Liver (tissue), 8 donors: ENCODE measurements at regions not wholly inside any gene's neighbourhood (a gene's known extent, or its start where the extent isn't known, plus 50 kb on each side); places are given as distances from the start of the nearest gene placed in this dataset.
A peak's percentile ranks its signal among the peaks of the same experiment; 100 is the strongest.

Experiments used
- DNase-seq: peaks from one replicate; pipeline ENCODE4 v3.0.0-alpha.2; 2017; ENCODE audit warnings: low spot score
- H3K27ac ChIP-seq, 2 donors: one replicate each; pipeline ENCODE4 v1.7.0; 2013; ENCODE audit warnings: inconsistent platforms in 2 of 2, low read length in 2 of 2, control low read depth in 1 of 2, low read depth in 1 of 2, mild to moderate bottlenecking in 1 of 2
- H3K27me3 ChIP-seq, 4 donors: one replicate each; pipeline versions ENCODE4 v1.6.1 to v1.7.0; 2013; ENCODE audit warnings: low read length in 3 of 4, inconsistent platforms in 1 of 4, mild to moderate bottlenecking in 1 of 4, moderate library complexity in 1 of 4; ENCODE audit not compliant: control insufficient read depth in 4 of 4, insufficient read depth in 4 of 4
- H3K36me3 ChIP-seq, 4 donors: one replicate each; pipeline versions ENCODE4 v1.6.1 to v1.7.0; 2013; ENCODE audit warnings: low read length in 3 of 4, mild to moderate bottlenecking in 3 of 4, low read depth in 1 of 4, moderate library complexity in 1 of 4; ENCODE audit not compliant: control insufficient read depth in 4 of 4, insufficient read depth in 3 of 4
- H3K4me1 ChIP-seq, 4 donors: one replicate each; pipeline versions ENCODE4 v1.6.1 to v1.7.0; 2013; ENCODE audit warnings: low read length in 3 of 4, mild to moderate bottlenecking in 3 of 4, moderate library complexity in 1 of 4; ENCODE audit not compliant: control insufficient read depth in 4 of 4, insufficient read depth in 4 of 4
- H3K4me3 ChIP-seq, 3 donors: one replicate each; pipeline versions ENCODE4 v1.6.1 to v1.7.0; 2013; ENCODE audit warnings: low read length in 3 of 3, control low read depth in 1 of 3, low read depth in 1 of 3, mild to moderate bottlenecking in 1 of 3
- H3K9ac ChIP-seq, 2 donors: one replicate each; pipeline ENCODE4 v1.7.0; 2013; ENCODE audit warnings: low read length in 2 of 2, mild to moderate bottlenecking in 2 of 2, moderate library complexity in 2 of 2, control low read depth in 1 of 2, low read depth in 1 of 2
- H3K9me3 ChIP-seq, 4 donors: one replicate each; pipeline versions ENCODE4 v1.6.1 to v1.7.0; 2013; ENCODE audit warnings: low read length in 3 of 4; ENCODE audit not compliant: control insufficient read depth in 4 of 4
- ATF3 ChIP-seq: IDR thresholded peaks from 2 replicates; pipeline ENCODE4 v1.6.1; 2016; ENCODE audit warnings: antibody characterized with exemption
- CTCF ChIP-seq: fragments of 150-350 bp; IDR thresholded peaks from 2 replicates; pipeline ENCODE4 v1.5.1; 2017; ENCODE audit warnings: improper control_type of control experiment, low read depth, low read length; ENCODE audit not compliant: missing input control
- EGR1 ChIP-seq, 2 donors: IDR thresholded peaks; 2 replicates each; pipeline ENCODE4 v1.6.1; 2016 to 2018; ENCODE audit warnings: antibody characterized with exemption in 2 of 2, low read depth in 2 of 2
- FOXA1 ChIP-seq: IDR thresholded peaks from 2 replicates; pipeline ENCODE4 v1.6.1; 2016; ENCODE audit warnings: antibody characterized with exemption
- FOXA2 ChIP-seq: IDR thresholded peaks from 2 replicates; pipeline ENCODE4 v1.6.1; 2016; ENCODE audit warnings: antibody characterized with exemption
- GABPA ChIP-seq, 2 donors: IDR thresholded peaks in 1 of 2; conservative IDR thresholded peaks in 1 of 2; 2 replicates each; pipeline ENCODE4 v1.6.1; 2016; ENCODE audit warnings: antibody characterized with exemption in 2 of 2, mild to moderate bottlenecking in 1 of 2, moderate library complexity in 1 of 2
- HNF4A ChIP-seq, 2 donors: conservative IDR thresholded peaks; 2 replicates each; pipeline ENCODE4 v1.6.1; 2016; ENCODE audit warnings: antibody characterized with exemption in 2 of 2, mild to moderate bottlenecking in 2 of 2
- HNF4G ChIP-seq: IDR thresholded peaks from 2 replicates; pipeline ENCODE4 v1.6.1; 2016; ENCODE audit warnings: antibody characterized with exemption
- JUND ChIP-seq, 2 donors: IDR thresholded peaks; 2 replicates each; pipeline ENCODE4 v1.6.1; 2016; ENCODE audit warnings: antibody characterized with exemption in 2 of 2
- MAX ChIP-seq: IDR thresholded peaks from 2 replicates; pipeline ENCODE4 v1.6.1; 2016; ENCODE audit warnings: antibody characterized with exemption
- NR2F2 ChIP-seq: IDR thresholded peaks from 2 replicates; pipeline ENCODE4 v1.6.1; 2016; ENCODE audit warnings: antibody characterized with exemption
- RAD21 ChIP-seq, 2 donors: IDR thresholded peaks; 2 replicates each; pipeline ENCODE4 v1.6.1; 2016; ENCODE audit warnings: antibody characterized with exemption in 2 of 2, mild to moderate bottlenecking in 2 of 2
- REST ChIP-seq: IDR thresholded peaks from 2 replicates; pipeline ENCODE4 v1.6.1; 2016; ENCODE audit warnings: antibody characterized with exemption, mild to moderate bottlenecking
- SP1 ChIP-seq: IDR thresholded peaks from 2 replicates; pipeline ENCODE4 v1.6.1; 2018; ENCODE audit warnings: antibody characterized with exemption, mild to moderate bottlenecking
- TAF1 ChIP-seq: conservative IDR thresholded peaks from 2 replicates; pipeline ENCODE4 v1.6.1; 2016; ENCODE audit warnings: antibody characterized with exemption, mild to moderate bottlenecking
- YY1 ChIP-seq: IDR thresholded peaks from 2 replicates; pipeline ENCODE4 v1.6.1; 2016; ENCODE audit warnings: antibody characterized with exemption, mild to moderate bottlenecking
- ZBTB33 ChIP-seq: IDR thresholded peaks from 2 replicates; pipeline ENCODE4 v1.6.1; 2016; ENCODE audit warnings: antibody characterized with exemption
- WGBS: extraction: QIAGEN DNeasy Blood & Tissue Kit; methylation state at CpG from one replicate; pipeline ENCODE4 v1.1.7; 2013; 5-methylcytosine and 5-hydroxymethylcytosine counted together
- donor health status: healthy.
- donor health status: healthy.
- donor health status: healthy.
- donor health status: healthy.
- donor health status: healthy.

- TF ChIP-seq REST = peak; percentile 32
Measured at GRCh38 chr14:37864861-37865718, 269.7 kb downstream of the TTC6 start (continued).

- H3K9me3 ChIP-seq = no peaks in the 10 kb centered on the region
- H3K4me3 ChIP-seq = no peak overlapping the region
- no peaks in the 10 kb centered on the region for H3K27me3 ChIP-seq
- H3K9ac ChIP-seq = no peak overlapping the region
- H3K36me3 ChIP-seq = no peaks in the 10 kb centered on the region
- no peak for DNase-seq
- 80% methylated on average over 4 of the region's 4 CpGs for WGBS
- peaks cover 0 to 43% (median 34%) of the 10 kb centered on the region in 4 donors for H3K4me1 ChIP-seq
- TF ChIP-seq EGR1 (IDR thresholded peaks at IDR 0.05; ENCODE audit: low read depth in 2 of 2) = no peak
- no peak for TF ChIP-seq FOXA2
- TF ChIP-seq JUND (IDR thresholded peaks at IDR 0.05) = no peak
- no peak for TF ChIP-seq NR2F2
- no peak for TF ChIP-seq HNF4G
- no peak for TF ChIP-seq HNF4A (conservative IDR thresholded peaks at IDR 0.05)
- no peak for TF ChIP-seq REST
- TF ChIP-seq GABPA (IDR thresholded peaks at IDR 0.05 in 1 of 2, conservative IDR thresholded peaks at IDR 0.05 in 1 of 2) = no peak
- no peak for TF ChIP-seq ZBTB33
- no peak for TF ChIP-seq FOXA1
- TF ChIP-seq YY1 = no peak
- TF ChIP-seq SP1 = no peak
- TF ChIP-seq MAX = no peak
- TF ChIP-seq TAF1 = no peak
- no peak for TF ChIP-seq CTCF
- TF ChIP-seq ATF3 = no peak
- TF ChIP-seq RAD21 (IDR thresholded peaks at IDR 0.05) = no peak
- H3K27ac ChIP-seq = peak overlapping the region; percentile 39 to 56
Measured at GRCh38 chr14:37865719-37866549, 270.5 kb downstream of the TTC6 start.
